ENCODE measurements at regions not wholly inside any gene's neighbourhood (a gene's known extent, or its start where the extent isn't known, plus 50 kb on each side); places are given as distances from the start of the nearest gene placed in this dataset.

- no peak for TF ChIP-seq POLR2A (IDR thresholded peaks at IDR 0.05)
- TF ChIP-seq CTCF (IDR thresholded peaks at IDR 0.05): no peak
Measured at GRCh38 chr12:94078138-94078723, 70.1 kb upstream of the PLXNC1 start.

All from thyroid gland (tissue), 4 donors.